HUES48 (cell line): ENCODE measurements at regions not wholly inside any gene's neighbourhood (a gene's known extent, or its start where the extent isn't known, plus 50 kb on each side); places are given as distances from the start of the nearest gene placed in this dataset.

ENCODE experiments used
- H3K27ac ChIP-seq: one replicate; pipeline ENCODE4 v1.7.0; 2013; ENCODE audit warnings: low read depth, low read length, inconsistent platforms
- H3K27me3 ChIP-seq: 2 replicates; pipeline ENCODE4 v1.6.1; 2013; ENCODE audit warnings: mild to moderate bottlenecking, low read length; ENCODE audit not compliant: control insufficient read depth, insufficient read depth
- H3K36me3 ChIP-seq: 2 replicates; pipeline ENCODE4 v1.6.1; 2013; ENCODE audit warnings: low read length; ENCODE audit not compliant: control insufficient read depth, insufficient read depth
- H3K4me1 ChIP-seq: 2 replicates; pipeline ENCODE4 v1.6.1; 2013; ENCODE audit warnings: mild to moderate bottlenecking, low read length; ENCODE audit not compliant: control insufficient read depth, insufficient read depth
- H3K4me3 ChIP-seq: 2 replicates; pipeline ENCODE4 v1.5.1; 2013; ENCODE audit warnings: mild to moderate bottlenecking, low read depth, low read length
- H3K9ac ChIP-seq: 2 replicates; pipeline ENCODE4 v1.6.1; 2013; ENCODE audit warnings: mild to moderate bottlenecking, low read depth, low read length, moderate library complexity
- H3K9me3 ChIP-seq: 2 replicates; pipeline ENCODE4 v1.6.1; 2013; ENCODE audit warnings: low read length; ENCODE audit not compliant: control insufficient read depth, insufficient read depth

GRCh38 chr2:7190587-7191324, 273.5 kb downstream of the RNF144A start:
- Histone ChIP-seq H3K27me3 (no peaks in the 10 kb centered on the region), H3K27ac (peak overlapping the region; percentile 21), H3K4me3 (no peak overlapping the region), H3K9me3 (no peaks in the 10 kb centered on the region), H3K36me3 (no peaks in the 10 kb centered on the region), H3K4me1 (peaks cover 17% of the 10 kb centered on the region), H3K9ac (no peak overlapping the region)

- H3K27me3 ChIP-seq = no peaks in the 10 kb centered on the region
- H3K27ac ChIP-seq = no peak overlapping the region
- H3K4me3 ChIP-seq = no peak overlapping the region
- H3K9me3 ChIP-seq = no peaks in the 10 kb centered on the region
- H3K9ac ChIP-seq = no peak overlapping the region
- H3K4me1 ChIP-seq = peaks cover 17% of the 10 kb centered on the region
- H3K36me3 ChIP-seq = no peaks in the 10 kb centered on the region
These were observed 274.7 kb downstream of the RNF144A start for GRCh38 chr2:7191932-7192331.

DNA sequence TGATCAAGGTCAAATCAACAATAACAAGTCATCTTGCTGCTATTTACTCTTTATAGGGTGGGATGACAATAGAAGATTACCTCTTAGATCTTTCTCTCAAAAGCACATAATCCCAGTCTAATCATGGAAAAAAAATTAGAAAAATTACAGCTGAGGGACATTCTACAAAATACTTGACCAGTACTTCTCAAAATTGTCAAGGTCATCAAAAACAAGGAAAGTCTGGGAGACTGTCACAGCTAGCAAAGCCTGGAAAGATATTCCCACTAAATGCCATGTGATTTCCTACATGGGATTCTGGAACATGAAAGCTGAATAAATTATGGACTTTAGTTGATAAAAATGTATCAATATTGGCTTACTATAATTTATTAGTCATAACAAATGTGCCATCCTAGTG, 276.2 kb downstream of the RNF144A start:
- H3K4me3 ChIP-seq = no peak overlapping the region
- no peaks in the 10 kb centered on the region for H3K9me3 ChIP-seq
- H3K4me1 ChIP-seq = peaks cover 17% of the 10 kb centered on the region
- H3K27me3 ChIP-seq = no peaks in the 10 kb centered on the region
- H3K36me3 ChIP-seq = no peaks in the 10 kb centered on the region
- H3K27ac ChIP-seq = no peak overlapping the region
- no peak overlapping the region for H3K9ac ChIP-seq

- H3K4me3 ChIP-seq = no peak overlapping the region
- no peak overlapping the region for H3K9ac ChIP-seq
- no peaks in the 10 kb centered on the region for H3K36me3 ChIP-seq
- H3K9me3 ChIP-seq = no peaks in the 10 kb centered on the region
- no peak overlapping the region for H3K27ac ChIP-seq
- H3K4me1 ChIP-seq = peaks cover 15% of the 10 kb centered on the region
- H3K27me3 ChIP-seq = no peaks in the 10 kb centered on the region
These were observed 277.7 kb downstream of the RNF144A start for GRCh38 chr2:7194950-7195349.

DNA sequence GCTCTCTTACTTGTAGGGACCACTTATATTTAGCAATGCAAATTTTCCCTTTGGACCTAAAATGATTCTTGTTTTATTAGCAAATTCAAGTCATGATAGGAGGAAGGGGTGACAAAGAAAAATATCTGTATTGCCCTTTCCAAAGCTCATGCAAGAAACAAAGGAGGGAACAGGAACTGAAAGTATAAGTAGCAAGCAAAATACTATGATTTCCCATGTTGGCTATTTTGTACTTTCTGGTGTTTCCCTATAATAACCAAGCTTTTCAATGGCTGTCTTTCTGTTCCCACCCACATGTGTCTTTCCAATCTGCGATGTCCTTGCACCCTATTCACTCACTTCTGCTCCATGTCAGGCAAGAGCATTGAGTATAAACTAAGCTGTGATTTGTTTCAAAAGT, 279.7 kb downstream of the RNF144A start:
- H3K9me3 ChIP-seq = no peaks in the 10 kb centered on the region
- no peaks in the 10 kb centered on the region for H3K27me3 ChIP-seq
- no peak overlapping the region for H3K9ac ChIP-seq
- H3K4me3 ChIP-seq = no peak overlapping the region
- no peak overlapping the region for H3K27ac ChIP-seq
- H3K4me1 ChIP-seq = peaks cover 5% of the 10 kb centered on the region
- H3K36me3 ChIP-seq = no peaks in the 10 kb centered on the region

DNA sequence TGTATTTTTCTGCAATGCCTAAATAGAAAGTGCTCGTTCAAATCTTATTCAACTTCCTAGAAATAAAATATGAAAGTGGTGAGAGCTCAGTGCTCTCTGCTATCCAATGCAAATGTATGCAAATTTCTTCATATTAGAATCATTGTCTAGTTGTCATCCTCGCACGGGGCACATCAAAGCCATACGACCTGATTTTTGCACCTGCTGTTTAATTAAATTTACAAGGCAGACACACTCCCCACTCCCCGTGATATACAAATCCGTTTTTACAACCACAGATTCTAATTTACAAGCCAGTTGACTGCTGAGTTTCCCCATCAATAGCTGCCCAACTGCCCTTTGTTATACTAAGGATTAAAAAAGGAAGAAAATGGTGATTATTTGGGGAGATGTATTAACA, 284.6 kb downstream of the RNF144A start:
- peaks cover 15% of the 10 kb centered on the region for H3K4me1 ChIP-seq
- H3K9me3 ChIP-seq = no peaks in the 10 kb centered on the region
- no peak overlapping the region for H3K4me3 ChIP-seq
- H3K27me3 ChIP-seq = no peaks in the 10 kb centered on the region
- H3K9ac ChIP-seq = no peak overlapping the region
- no peak overlapping the region for H3K27ac ChIP-seq
- no peaks in the 10 kb centered on the region for H3K36me3 ChIP-seq

- Histone ChIP-seq H3K4me1 (peaks cover 15% of the 10 kb centered on the region), H3K9me3 (no peaks in the 10 kb centered on the region), H3K36me3 (no peaks in the 10 kb centered on the region), H3K27ac (no peak overlapping the region), H3K9ac (no peak overlapping the region), H3K27me3 (no peaks in the 10 kb centered on the region), H3K4me3 (no peak overlapping the region)
These were observed 285.9 kb downstream of the RNF144A start for GRCh38 chr2:7203056-7203467.

- Histone ChIP-seq H3K36me3 (no peaks in the 10 kb centered on the region), H3K4me3 (no peak overlapping the region), H3K27me3 (no peaks in the 10 kb centered on the region), H3K27ac (no peak overlapping the region), H3K9ac (no peak overlapping the region), H3K4me1 (peaks cover 26% of the 10 kb centered on the region), H3K9me3 (no peaks in the 10 kb centered on the region)
These were observed 288.1 kb downstream of the RNF144A start for GRCh38 chr2:7205151-7205830.

DNA sequence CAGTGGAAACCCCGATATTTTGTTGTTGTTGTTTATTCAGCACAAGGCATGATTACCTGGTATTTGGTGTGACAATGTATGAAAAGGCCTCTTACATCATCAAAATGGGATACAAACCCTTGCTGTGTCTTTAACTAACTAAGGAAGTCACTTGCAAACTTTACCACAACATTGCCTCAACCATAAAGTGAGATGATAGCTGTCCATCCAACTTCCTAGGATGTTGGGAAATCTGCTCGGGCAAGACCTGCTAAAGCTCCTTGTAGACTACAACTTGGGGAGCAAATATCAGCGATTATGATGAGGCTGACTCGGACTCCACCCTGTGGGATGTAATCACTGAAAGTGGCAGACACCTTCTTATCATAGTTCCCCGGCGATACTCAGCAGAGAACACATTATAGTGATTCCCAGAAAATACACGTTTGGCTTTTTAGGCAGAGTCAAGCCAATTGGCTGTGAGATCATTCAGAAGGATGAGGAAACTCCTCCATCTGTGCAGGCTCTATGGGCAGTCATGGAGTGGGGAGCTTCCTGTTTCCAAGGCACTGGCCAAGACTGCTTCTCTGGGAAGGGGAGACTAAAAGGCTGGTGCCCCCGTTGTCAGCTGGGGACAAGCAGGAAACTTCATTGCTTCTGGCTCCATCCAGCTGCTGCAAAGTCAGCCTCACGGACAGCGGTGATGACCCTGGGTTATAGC, 289.0 kb downstream of the RNF144A start:
- Histone ChIP-seq H3K9ac (no peak overlapping the region), H3K27ac (no peak overlapping the region), H3K9me3 (no peaks in the 10 kb centered on the region), H3K27me3 (no peaks in the 10 kb centered on the region), H3K4me3 (no peak overlapping the region), H3K4me1 (peaks cover 26% of the 10 kb centered on the region), H3K36me3 (no peaks in the 10 kb centered on the region)

DNA sequence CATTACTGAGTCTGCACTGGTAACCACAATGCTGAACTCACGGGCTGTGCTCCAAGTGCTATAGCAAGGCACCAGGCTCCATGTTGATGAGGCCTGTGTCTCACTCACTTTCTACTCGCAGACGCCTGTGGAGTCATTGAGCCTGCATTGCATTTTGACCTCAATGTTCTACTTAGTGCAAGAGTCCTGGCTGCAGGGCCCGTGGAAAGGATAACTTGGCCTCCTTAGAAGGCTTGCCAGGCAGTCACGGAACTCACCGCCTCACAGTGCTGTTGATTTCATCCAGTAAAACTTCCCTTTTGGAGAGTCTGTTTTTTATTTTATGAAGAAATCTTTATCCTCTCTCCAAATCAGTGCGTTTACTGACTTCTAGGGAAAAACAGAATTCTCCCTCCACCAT, 290.4 kb downstream of the RNF144A start:
- Histone ChIP-seq H3K4me3 (no peak overlapping the region), H3K36me3 (no peaks in the 10 kb centered on the region), H3K9ac (no peak overlapping the region), H3K4me1 (peaks cover 13% of the 10 kb centered on the region), H3K27me3 (no peaks in the 10 kb centered on the region), H3K27ac (no peak overlapping the region), H3K9me3 (no peaks in the 10 kb centered on the region)
